Liver (tissue), 8 donors: ENCODE measurements at regions not wholly inside any gene's neighbourhood (a gene's known extent, or its start where the extent isn't known, plus 50 kb on each side); places are given as distances from the start of the nearest gene placed in this dataset.
"Not testable (repeated sequence)": the region's sequence is repeated elsewhere in the genome, so short reads cannot be mapped to it uniquely, and the experiment has no call there.

Experiments
- DNase-seq: peaks from one replicate; pipeline ENCODE4 v3.0.0-alpha.2; 2017; ENCODE audit warnings: low spot score
- H3K27ac ChIP-seq, 2 donors: one replicate each; pipeline ENCODE4 v1.7.0; 2013; ENCODE audit warnings: inconsistent platforms in 2 of 2, low read length in 2 of 2, control low read depth in 1 of 2, low read depth in 1 of 2, mild to moderate bottlenecking in 1 of 2
- H3K27me3 ChIP-seq, 4 donors: one replicate each; pipeline versions ENCODE4 v1.6.1 to v1.7.0; 2013; ENCODE audit warnings: low read length in 3 of 4, inconsistent platforms in 1 of 4, mild to moderate bottlenecking in 1 of 4, moderate library complexity in 1 of 4; ENCODE audit not compliant: control insufficient read depth in 4 of 4, insufficient read depth in 4 of 4
- H3K36me3 ChIP-seq, 4 donors: one replicate each; pipeline versions ENCODE4 v1.6.1 to v1.7.0; 2013; ENCODE audit warnings: low read length in 3 of 4, mild to moderate bottlenecking in 3 of 4, low read depth in 1 of 4, moderate library complexity in 1 of 4; ENCODE audit not compliant: control insufficient read depth in 4 of 4, insufficient read depth in 3 of 4
- H3K4me1 ChIP-seq, 4 donors: one replicate each; pipeline versions ENCODE4 v1.6.1 to v1.7.0; 2013; ENCODE audit warnings: low read length in 3 of 4, mild to moderate bottlenecking in 3 of 4, moderate library complexity in 1 of 4; ENCODE audit not compliant: control insufficient read depth in 4 of 4, insufficient read depth in 4 of 4
- H3K4me3 ChIP-seq, 3 donors: one replicate each; pipeline versions ENCODE4 v1.6.1 to v1.7.0; 2013; ENCODE audit warnings: low read length in 3 of 3, control low read depth in 1 of 3, low read depth in 1 of 3, mild to moderate bottlenecking in 1 of 3
- H3K9ac ChIP-seq, 2 donors: one replicate each; pipeline ENCODE4 v1.7.0; 2013; ENCODE audit warnings: low read length in 2 of 2, mild to moderate bottlenecking in 2 of 2, moderate library complexity in 2 of 2, control low read depth in 1 of 2, low read depth in 1 of 2
- H3K9me3 ChIP-seq, 4 donors: one replicate each; pipeline versions ENCODE4 v1.6.1 to v1.7.0; 2013; ENCODE audit warnings: low read length in 3 of 4; ENCODE audit not compliant: control insufficient read depth in 4 of 4
- ATF3 ChIP-seq: IDR thresholded peaks from 2 replicates; pipeline ENCODE4 v1.6.1; 2016; ENCODE audit warnings: antibody characterized with exemption
- CTCF ChIP-seq: fragments of 150-350 bp; IDR thresholded peaks from 2 replicates; pipeline ENCODE4 v1.5.1; 2017; ENCODE audit warnings: improper control_type of control experiment, low read depth, low read length; ENCODE audit not compliant: missing input control
- EGR1 ChIP-seq, 2 donors: IDR thresholded peaks; 2 replicates each; pipeline ENCODE4 v1.6.1; 2016 to 2018; ENCODE audit warnings: antibody characterized with exemption in 2 of 2, low read depth in 2 of 2
- FOXA1 ChIP-seq: IDR thresholded peaks from 2 replicates; pipeline ENCODE4 v1.6.1; 2016; ENCODE audit warnings: antibody characterized with exemption
- FOXA2 ChIP-seq: IDR thresholded peaks from 2 replicates; pipeline ENCODE4 v1.6.1; 2016; ENCODE audit warnings: antibody characterized with exemption
- GABPA ChIP-seq, 2 donors: IDR thresholded peaks in 1 of 2; conservative IDR thresholded peaks in 1 of 2; 2 replicates each; pipeline ENCODE4 v1.6.1; 2016; ENCODE audit warnings: antibody characterized with exemption in 2 of 2, mild to moderate bottlenecking in 1 of 2, moderate library complexity in 1 of 2
- HNF4A ChIP-seq, 2 donors: conservative IDR thresholded peaks; 2 replicates each; pipeline ENCODE4 v1.6.1; 2016; ENCODE audit warnings: antibody characterized with exemption in 2 of 2, mild to moderate bottlenecking in 2 of 2
- HNF4G ChIP-seq: IDR thresholded peaks from 2 replicates; pipeline ENCODE4 v1.6.1; 2016; ENCODE audit warnings: antibody characterized with exemption
- JUND ChIP-seq, 2 donors: IDR thresholded peaks; 2 replicates each; pipeline ENCODE4 v1.6.1; 2016; ENCODE audit warnings: antibody characterized with exemption in 2 of 2
- MAX ChIP-seq: IDR thresholded peaks from 2 replicates; pipeline ENCODE4 v1.6.1; 2016; ENCODE audit warnings: antibody characterized with exemption
- NR2F2 ChIP-seq: IDR thresholded peaks from 2 replicates; pipeline ENCODE4 v1.6.1; 2016; ENCODE audit warnings: antibody characterized with exemption
- REST ChIP-seq: IDR thresholded peaks from 2 replicates; pipeline ENCODE4 v1.6.1; 2016; ENCODE audit warnings: antibody characterized with exemption, mild to moderate bottlenecking
- RXRA ChIP-seq, 2 donors: IDR thresholded peaks; 2 replicates each; pipeline ENCODE4 v1.6.1; 2017 to 2018; ENCODE audit warnings: antibody characterized with exemption in 2 of 2, mild to moderate bottlenecking in 1 of 2
- SP1 ChIP-seq: IDR thresholded peaks from 2 replicates; pipeline ENCODE4 v1.6.1; 2018; ENCODE audit warnings: antibody characterized with exemption, mild to moderate bottlenecking
- TAF1 ChIP-seq: conservative IDR thresholded peaks from 2 replicates; pipeline ENCODE4 v1.6.1; 2016; ENCODE audit warnings: antibody characterized with exemption, mild to moderate bottlenecking
- YY1 ChIP-seq: IDR thresholded peaks from 2 replicates; pipeline ENCODE4 v1.6.1; 2016; ENCODE audit warnings: antibody characterized with exemption, mild to moderate bottlenecking
- WGBS: extraction: QIAGEN DNeasy Blood & Tissue Kit; methylation state at CpG from one replicate; pipeline ENCODE4 v1.1.7; 2013; 5-methylcytosine and 5-hydroxymethylcytosine counted together
- donor health status: healthy.
- donor health status: healthy.
- donor health status: healthy.
- donor health status: healthy.
- donor health status: healthy.

- TF ChIP-seq EGR1 (IDR thresholded peaks at IDR 0.05; ENCODE audit: low read depth in 2 of 2) (no peak), FOXA1 (no peak), NR2F2 (no peak), JUND (IDR thresholded peaks at IDR 0.05) (no peak)
Measured at GRCh38 chr6:4662886-4663285, 113.3 kb upstream of the CDYL start (continued).

GRCh38 chr6:4661391-4661790, 114.8 kb upstream of the CDYL start:
- Histone ChIP-seq H3K4me3 (no peak overlapping the region), H3K4me1 (no peaks in the 10 kb centered on the region), H3K36me3 (no peaks in the 10 kb centered on the region), H3K27ac (no peak overlapping the region), H3K9ac (no peak overlapping the region), H3K27me3 (no peaks in the 10 kb centered on the region), H3K9me3 (no peaks in the 10 kb centered on the region)
- DNase-seq = no peak
- no peak for TF ChIP-seq SP1
- no peak for TF ChIP-seq TAF1
- no peak for TF ChIP-seq REST
- TF ChIP-seq FOXA2 = no peak
- TF ChIP-seq HNF4G = no peak
- 88% methylated on average over 8 of the region's 8 CpGs for WGBS

- no peaks in the 10 kb centered on the region for H3K9me3 ChIP-seq
- no peak overlapping the region for H3K27ac ChIP-seq
- WGBS = 77% methylated on average over 22 of the region's 22 CpGs
- TF ChIP-seq JUND (IDR thresholded peaks at IDR 0.05) (no peak), ATF3 (no peak), EGR1 (IDR thresholded peaks at IDR 0.05; ENCODE audit: low read depth in 2 of 2) (no peak), SP1 (no peak), MAX (no peak), FOXA2 (no peak), HNF4A (conservative IDR thresholded peaks at IDR 0.05) (no peak), RXRA (IDR thresholded peaks at IDR 0.05) (no peak), HNF4G (no peak), YY1 (no peak), CTCF (no peak), GABPA (IDR thresholded peaks at IDR 0.05 in 1 of 2, conservative IDR thresholded peaks at IDR 0.05 in 1 of 2) (no peak)
- DNase-seq = peak; percentile 13
- no peaks in the 10 kb centered on the region for H3K36me3 ChIP-seq
- no peak overlapping the region for H3K9ac ChIP-seq
- no peak overlapping the region for H3K4me3 ChIP-seq
- no peaks in the 10 kb centered on the region for H3K4me1 ChIP-seq
- no peaks in the 10 kb centered on the region for H3K27me3 ChIP-seq
Measured at GRCh38 chr6:4660377-4661321, 115.6 kb upstream of the CDYL start.

GRCh38 chr6:4659719-4660118, 116.5 kb upstream of the CDYL start:
- not testable (repeated sequence) for H3K9ac ChIP-seq, H3K9me3 ChIP-seq, DNase-seq, H3K4me3 ChIP-seq, H3K4me1 ChIP-seq, H3K27me3 ChIP-seq, H3K27ac ChIP-seq, H3K36me3 ChIP-seq
- 100% methylated on average over 2 of the region's 2 CpGs for WGBS
